GM18870 (cell line): ENCODE measurements at regions not wholly inside any gene's neighbourhood (a gene's known extent, or its start where the extent isn't known, plus 50 kb on each side); places are given as distances from the start of the nearest gene placed in this dataset.

Experiments
- ATAC-seq: cut with Tn5 transposase; IDR thresholded peaks from one replicate; pipeline ENCODE4 v1.9.1; 2021; ENCODE audit warnings: moderate library complexity; ENCODE audit not compliant: unreplicated experiment

- no peak for ATAC-seq
Observed at GRCh38 chr9:79284081-79284480, 287.7 kb upstream of the TLE4 start.

- no peak for ATAC-seq
Observed at GRCh38 chr9:79286992-79287707, 284.6 kb upstream of the TLE4 start.

GRCh38 chr9:79287708-79288290, 284.0 kb upstream of the TLE4 start:
- ATAC-seq = no peak

- no peak for ATAC-seq
Observed at GRCh38 chr9:79289856-79290255, 281.9 kb upstream of the TLE4 start.

GRCh38 chr9:79292731-79293280, 279.0 kb upstream of the TLE4 start:
- ATAC-seq = no peak

GRCh38 chr9:79300068-79300467, 271.7 kb upstream of the TLE4 start:
- no peak for ATAC-seq

GRCh38 chr9:79301085-79301484, 270.7 kb upstream of the TLE4 start:
- ATAC-seq = no peak

GRCh38 chr9:79301551-79302391, 270.0 kb upstream of the TLE4 start:
- no peak for ATAC-seq

- ATAC-seq = no peak
Observed at GRCh38 chr9:79302569-79302968, 269.2 kb upstream of the TLE4 start.

GRCh38 chr9:79308012-79308411, 263.8 kb upstream of the TLE4 start:
- ATAC-seq = no peak

GRCh38 chr9:79312686-79313421, 258.9 kb upstream of the TLE4 start:
- no peak for ATAC-seq

GRCh38 chr9:79325501-79325900, 246.3 kb upstream of the TLE4 start:
- ATAC-seq = no peak

GRCh38 chr9:79329861-79330260, 241.9 kb upstream of the TLE4 start:
- ATAC-seq = no peak

- ATAC-seq = no peak
Observed at GRCh38 chr9:79334001-79334400, 237.8 kb upstream of the TLE4 start.

GRCh38 chr9:79334711-79335110, 237.1 kb upstream of the TLE4 start:
- no peak for ATAC-seq

GRCh38 chr9:79335987-79336386, 235.8 kb upstream of the TLE4 start:
- ATAC-seq = no peak

GRCh38 chr9:79341561-79341960, 230.2 kb upstream of the TLE4 start:
- ATAC-seq = no peak

GRCh38 chr9:79346350-79347020, 225.3 kb upstream of the TLE4 start:
- ATAC-seq = no peak

GRCh38 chr9:79352322-79352721, 219.4 kb upstream of the TLE4 start:
- ATAC-seq = no peak

GRCh38 chr9:79353856-79354520, 217.8 kb upstream of the TLE4 start:
- no peak for ATAC-seq
